ENCODE measurements at regions not wholly inside any gene's neighbourhood (a gene's known extent, or its start where the extent isn't known, plus 50 kb on each side); places are given as distances from the start of the nearest gene placed in this dataset.

- DNase-seq = no peak
Observed at GRCh38 chr1:217193151-217193550, 437.7 kb downstream of the GPATCH2 start.

- no peak for DNase-seq
Observed at GRCh38 chr1:217191441-217191840, 439.4 kb downstream of the GPATCH2 start.

DNA sequence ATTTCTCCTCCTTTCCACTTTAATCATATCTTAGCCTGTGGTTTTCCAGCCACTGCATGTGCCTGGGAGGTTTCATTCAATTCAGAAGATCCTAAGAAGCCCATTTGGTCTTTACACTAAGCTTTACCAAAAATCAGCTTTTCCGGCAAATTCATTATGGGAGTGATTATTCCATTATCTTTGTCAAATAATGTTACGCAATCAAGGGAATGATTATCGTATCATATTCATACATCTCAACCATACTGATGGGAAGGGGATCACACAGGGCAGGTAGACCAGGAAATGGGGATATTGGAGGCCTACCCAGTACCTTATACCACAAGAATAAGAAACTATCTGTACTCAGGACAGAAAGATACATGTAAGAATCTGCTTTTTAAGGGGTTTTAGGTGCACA is 440.5 kb downstream of the GPATCH2 start:
- DNase-seq = no peak

GRCh38 chr1:217189362-217189761 is 441.5 kb downstream of the GPATCH2 start:
- no peak for DNase-seq

GRCh38 chr1:217188280-217189237 is 442.3 kb downstream of the GPATCH2 start:
- DNase-seq = no peak

- DNase-seq = no peak
Observed at GRCh38 chr1:217186664-217187063, 444.2 kb downstream of the GPATCH2 start.

DNA sequence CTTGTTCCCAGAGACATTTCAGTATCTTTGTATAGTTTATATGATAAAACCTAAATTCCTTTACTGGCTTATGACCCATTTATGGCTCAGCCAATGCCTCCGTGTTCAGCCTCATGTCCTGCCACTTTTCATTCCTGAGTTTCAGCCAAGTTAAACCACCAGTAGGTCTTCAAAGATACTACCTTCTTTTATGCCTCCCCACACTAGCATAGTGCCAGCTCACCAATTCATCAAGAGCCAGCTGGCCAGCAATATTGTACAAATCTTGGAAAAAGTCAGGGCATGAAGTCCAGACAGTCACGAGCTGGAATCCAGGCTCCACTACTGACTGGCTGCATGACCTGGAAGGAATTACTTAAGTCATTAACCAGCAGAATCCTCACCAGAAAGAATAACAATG is 446.0 kb downstream of the GPATCH2 start:
- DNase-seq = no peak

DNA sequence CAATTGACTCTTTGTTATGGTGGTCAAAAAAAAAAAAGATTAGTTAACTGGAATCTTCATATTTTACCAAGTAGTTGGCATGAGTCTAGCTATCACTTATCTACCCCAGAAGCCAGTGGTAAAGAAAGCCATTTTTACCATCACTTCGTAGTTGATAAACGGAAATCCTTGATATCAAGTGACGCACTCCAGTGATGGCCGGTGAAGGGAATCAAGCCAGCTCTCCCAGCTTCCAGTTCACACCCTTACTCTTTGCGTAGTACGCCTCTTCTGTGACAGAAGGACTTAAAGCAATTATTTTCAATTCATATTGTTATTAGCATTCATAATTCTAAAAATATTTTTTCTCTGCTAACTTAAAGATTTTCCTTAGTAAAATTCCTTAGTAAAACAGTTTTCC is 447.9 kb downstream of the GPATCH2 start:
- DNase-seq = no peak

GRCh38 chr1:217181756-217182155 is 449.1 kb downstream of the GPATCH2 start:
- no peak for DNase-seq

DNA sequence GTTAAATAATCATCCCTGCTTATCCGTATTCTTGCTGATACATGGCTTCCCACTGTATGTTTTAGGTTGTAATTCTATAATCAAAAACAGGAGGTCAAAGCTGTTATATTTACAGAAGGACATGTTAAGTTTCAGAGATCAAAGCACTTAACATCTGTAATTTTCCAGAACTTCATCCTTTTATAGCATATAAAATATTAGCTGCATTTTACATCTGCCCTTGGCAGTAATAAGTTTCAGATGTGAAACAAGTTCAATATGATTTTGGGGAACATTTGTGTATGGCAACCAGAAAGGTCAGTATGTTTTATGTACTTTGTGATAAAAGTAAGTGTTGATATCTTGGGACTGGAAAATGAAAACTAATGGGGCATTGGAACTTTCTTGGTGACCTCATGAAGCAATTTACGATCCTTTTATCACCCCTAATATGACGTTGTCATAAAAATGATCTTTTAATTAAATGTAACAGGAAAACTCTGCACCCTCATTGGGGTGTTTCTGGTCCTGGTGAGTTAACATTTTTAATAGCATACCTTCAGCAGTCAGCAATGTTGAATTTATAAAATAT is 449.6 kb downstream of the GPATCH2 start:
- no peak for DNase-seq

DNA sequence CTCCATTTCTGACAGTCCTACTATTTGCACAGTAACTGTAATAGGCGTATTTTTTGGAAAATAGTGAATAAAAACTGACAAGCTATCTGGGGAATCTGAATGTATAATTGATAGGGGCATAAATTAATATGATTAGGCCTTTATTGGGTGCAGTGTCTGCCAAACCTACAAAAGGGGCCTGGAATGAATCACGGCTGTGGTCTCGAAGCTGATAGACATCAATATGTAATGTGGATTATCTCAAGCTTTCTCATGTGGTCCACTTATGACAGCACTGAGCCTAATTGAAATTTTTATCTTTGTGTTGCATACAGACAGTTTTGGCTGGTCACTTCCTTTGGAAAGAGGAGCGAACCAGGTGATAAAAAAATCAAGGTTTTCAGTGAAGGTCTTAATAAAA is 450.4 kb downstream of the GPATCH2 start:
- no peak for DNase-seq

- no peak for DNase-seq
Observed at GRCh38 chr1:217164403-217164802, 441.2 kb upstream of the ESRRG start.

DNA sequence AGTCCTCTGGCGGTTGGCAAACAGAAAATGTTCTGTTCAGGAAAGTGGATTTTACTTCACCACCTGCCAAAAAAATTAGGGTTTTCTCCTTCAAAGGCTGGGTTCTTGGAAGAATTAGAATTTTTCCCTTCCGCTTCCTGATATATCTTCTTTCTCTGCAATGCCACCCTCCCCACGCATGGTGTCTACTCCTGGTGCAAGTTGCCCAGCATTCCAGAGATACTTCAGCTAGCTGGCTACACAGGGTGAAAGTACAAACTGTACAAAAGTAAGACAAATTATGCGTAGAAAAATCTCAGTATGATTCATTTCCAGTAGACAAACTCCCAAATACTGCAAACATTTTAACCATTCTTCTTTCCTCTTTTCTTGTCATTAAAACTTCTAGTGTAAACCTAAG is 430.1 kb upstream of the ESRRG start:
- no peak for DNase-seq

DNA sequence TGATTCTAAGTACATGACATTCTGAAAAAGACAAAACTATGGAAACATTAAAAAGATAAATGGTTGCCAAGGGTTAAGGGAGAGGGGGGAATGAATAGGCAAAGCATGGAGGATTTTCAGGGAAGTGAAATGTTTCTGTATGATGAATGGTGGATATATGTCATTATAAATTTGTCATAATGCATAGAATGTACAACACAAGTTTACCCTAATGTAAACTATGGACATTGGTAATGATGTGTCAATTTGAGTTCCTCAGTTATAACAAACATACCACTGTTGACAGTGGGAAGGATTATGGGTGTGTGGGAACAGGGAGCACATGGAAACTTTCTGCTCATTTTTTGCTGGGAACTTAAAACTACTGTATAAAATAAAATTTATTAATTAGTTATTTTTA is 427.1 kb upstream of the ESRRG start:
- no peak for DNase-seq

- DNase-seq = no peak
Observed at GRCh38 chr1:217149791-217150190, 426.6 kb upstream of the ESRRG start.

- no peak for DNase-seq
Observed at GRCh38 chr1:217141711-217142110, 418.5 kb upstream of the ESRRG start.

DNA sequence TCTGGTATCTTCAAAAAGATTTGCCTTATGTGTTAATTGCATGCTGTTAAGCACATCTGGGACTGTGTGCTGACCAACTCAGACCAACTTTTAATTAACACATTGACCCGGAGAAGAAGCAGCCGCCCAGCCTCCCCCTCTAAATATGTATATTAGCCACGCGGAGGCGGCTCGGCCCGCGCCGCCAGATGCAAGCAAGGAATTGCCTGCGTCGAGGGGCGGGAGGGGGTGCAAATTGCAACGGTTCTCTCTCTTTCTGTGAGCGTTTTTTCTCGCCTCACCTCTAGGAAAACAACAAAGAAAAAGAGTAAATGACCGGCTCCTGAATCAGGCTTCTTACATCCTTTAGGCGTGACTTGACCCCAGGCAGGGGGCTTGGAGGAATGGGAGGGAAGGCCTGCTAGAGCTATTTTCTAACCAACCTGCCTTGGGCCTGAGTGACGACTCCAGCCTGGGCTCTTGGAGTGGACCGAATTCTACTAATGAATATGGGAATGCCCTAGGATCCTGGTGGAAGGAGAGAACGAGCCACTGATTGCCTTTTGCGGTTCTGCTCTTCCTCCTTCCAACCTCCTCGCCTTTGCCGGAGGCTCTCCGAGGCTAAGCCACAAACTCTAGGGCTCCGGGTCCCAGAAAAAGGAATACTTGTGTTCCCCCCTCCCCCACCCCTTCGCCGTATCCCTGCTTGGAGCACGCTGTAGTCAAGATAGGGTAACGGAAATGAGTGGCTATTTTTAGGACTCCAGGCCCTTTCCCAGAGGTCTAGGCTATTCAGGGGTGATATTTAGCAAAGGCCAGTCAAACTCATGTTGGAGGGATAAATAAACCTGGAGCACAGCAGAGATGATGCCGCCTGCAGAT is 417.0 kb upstream of the ESRRG start:
- DNase-seq = no peak

DNA sequence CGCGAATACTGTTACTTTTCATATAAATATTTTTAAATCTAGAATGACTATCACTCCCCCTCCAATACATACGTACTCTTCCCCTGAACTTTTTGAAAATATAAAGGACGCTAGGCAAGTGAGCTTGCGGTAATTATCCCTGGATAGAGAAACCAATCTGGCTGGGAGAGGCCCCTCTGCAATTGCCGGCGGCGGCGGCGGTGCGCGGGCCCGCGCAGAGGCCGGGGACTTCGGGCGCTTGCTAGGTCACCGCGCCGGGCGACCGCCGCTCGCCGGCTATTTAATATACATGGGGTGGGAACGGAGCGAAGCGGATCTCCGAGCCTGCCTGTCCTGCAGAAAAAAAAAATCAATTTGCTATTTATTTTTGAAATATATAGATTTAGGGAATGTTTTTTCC is 416.3 kb upstream of the ESRRG start:
- DNase-seq = no peak

GRCh38 chr1:217138799-217139466 is 415.7 kb upstream of the ESRRG start:
- DNase-seq = no peak

GRCh38 chr1:217138173-217138765 is 415.0 kb upstream of the ESRRG start:
- DNase-seq = no peak

- DNase-seq = no peak
Observed at GRCh38 chr1:217137210-217137881, 414.1 kb upstream of the ESRRG start.

DNA sequence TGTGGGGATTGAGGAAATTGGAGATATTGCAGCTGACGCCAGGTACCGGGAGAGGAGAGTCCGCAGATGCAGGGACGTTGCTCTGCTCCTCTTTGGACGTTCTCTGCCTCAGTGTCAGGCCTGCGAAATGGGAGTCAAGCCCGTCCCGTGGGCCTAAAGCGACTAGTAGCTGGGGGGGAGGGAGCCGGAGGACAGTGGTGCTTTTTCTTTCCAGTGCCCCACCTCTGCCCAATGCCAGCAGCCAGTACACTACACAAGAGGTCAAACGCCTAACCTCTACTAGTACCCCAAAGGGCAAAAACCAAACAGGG is 413.6 kb upstream of the ESRRG start:
- no peak for DNase-seq

Data from midbrain (tissue), 1 donor.